ENCODE measurements at regions not wholly inside any gene's neighbourhood (a gene's known extent, or its start where the extent isn't known, plus 50 kb on each side); places are given as distances from the start of the nearest gene placed in this dataset.

DNA sequence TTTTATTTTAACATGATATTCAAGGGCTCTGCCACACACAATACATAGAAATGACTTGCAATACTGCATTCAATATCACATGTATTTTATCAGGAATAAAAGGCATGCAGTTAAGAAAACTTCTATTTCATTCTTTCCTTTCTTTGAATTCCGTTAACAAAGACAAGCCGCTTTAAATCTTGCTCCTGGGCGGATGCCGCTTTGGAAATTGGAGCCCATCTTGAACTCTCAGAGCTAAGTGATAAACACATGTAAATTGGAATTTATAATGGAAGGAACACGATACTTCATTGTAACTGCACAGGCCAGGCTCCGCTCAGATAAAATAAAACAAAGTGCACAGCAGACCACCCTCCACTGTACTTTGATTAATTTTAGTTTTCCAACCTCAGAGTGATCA is 774.5 kb upstream of the COBL start:
- H3K27me3 ChIP-seq (ENCODE audit: control insufficient read depth, insufficient read depth, low read length), result no peaks in the 10 kb centered on the region
- no peak overlapping the region for H3K56ac ChIP-seq (ENCODE audit: extremely low read depth, insufficient read depth, low read length)
- H3K9ac ChIP-seq (ENCODE audit: low read depth, low read length), result no peak overlapping the region
- H3K4me2 ChIP-seq (ENCODE audit: low read depth, low read length), result no peak overlapping the region
- no peak overlapping the region for H2BK5ac ChIP-seq (ENCODE audit: low read depth, low read length, poor library complexity, severe bottlenecking)
- dilution Hi-C loops (cut with HindIII; ENCODE audit: low sequenced_read_pairs, unreplicated experiment) (no loop called here), in situ Hi-C loops (cut with MboI; ENCODE audit: low sequenced_read_pairs) (no loop called here), intact Hi-C loops (cut with micrococcal nuclease) (no loop called here)
- no peak overlapping the region for H3K4ac ChIP-seq (ENCODE audit: low read depth, low read length)
- no peak overlapping the region for H3K14ac ChIP-seq (replicated peaks; ENCODE audit: low read depth, low read length)
- no peak overlapping the region for H4K8ac ChIP-seq (ENCODE audit: low read depth in 2 of 2, low read length in 2 of 2)
- CTCF ChIA-PET, result no interaction called here
- H3K4me3 ChIP-seq (ENCODE audit: insufficient read depth, low read depth, low read length), result no peak overlapping the region
- POLR2A ChIA-PET (ENCODE audit: unreplicated experiment), result no interaction called here
- no peak overlapping the region for H2AK9ac ChIP-seq (replicated peaks; ENCODE audit: low read depth, low read length, poor library complexity)
- DNase-seq, result no peak
- no peaks in the 10 kb centered on the region for H4K20me1 ChIP-seq (ENCODE audit: insufficient read depth, low read length)
- H2AK5ac ChIP-seq (ENCODE audit: low read depth, low read length), result no peak overlapping the region
- H4K5ac ChIP-seq (ENCODE audit: low read depth, low read length), result no peak overlapping the region
- WGBS, 2 experiments (ENCODE audit: extremely low coverage in 2 of 2, insufficient read length in 1 of 2), result no CpG with 5 or more reads among the region's 6 CpGs
- H2BK15ac ChIP-seq (ENCODE audit: low read depth, low read length), result no peak overlapping the region
- no peak overlapping the region for H2AFZ ChIP-seq (replicated peaks; ENCODE audit: low read length, poor library complexity)
- no peaks in the 10 kb centered on the region for H3K4me1 ChIP-seq (ENCODE audit: control insufficient read depth, insufficient read depth, low read length)
- no peaks in the 10 kb centered on the region for H3K79me1 ChIP-seq (ENCODE audit: low read depth in 1 of 2, low read length in 2 of 2)
- H3K23ac ChIP-seq (ENCODE audit: low read depth, low read length), result no peak overlapping the region
- no TSS peak for BruUV-seq (replicated peaks)
- no peak for ATAC-seq (ENCODE audit: low read depth)
- no peak overlapping the region for H2BK20ac ChIP-seq (ENCODE audit: low read depth, low read length)
- peaks cover 10% of the 10 kb centered on the region for H3K9me3 ChIP-seq (ENCODE audit: control insufficient read depth, insufficient read depth, low read length)
- no peaks in the 10 kb centered on the region for H3K9me1 ChIP-seq (ENCODE audit: insufficient read depth, low read length)
- no peak overlapping the region for H4K91ac ChIP-seq (ENCODE audit: insufficient read depth, low read depth, low read length)
- no peak overlapping the region for H3K18ac ChIP-seq (ENCODE audit: low read depth, low read length)
- H2BK120ac ChIP-seq (ENCODE audit: low read depth, low read length), result no peak overlapping the region
- no peaks in the 10 kb centered on the region for H3K36me3 ChIP-seq (ENCODE audit: control insufficient read depth, insufficient read depth, low read length)
- TF ChIP-seq POLR2A (IDR thresholded peaks at IDR 0.05; ENCODE audit: low read depth, low read length) (no peak), NFE2L2 (IDR thresholded peaks at IDR 0.05; ENCODE audit: low read depth, low read length) (no peak), RAD21 (IDR thresholded peaks at IDR 0.05; ENCODE audit: low read length) (no peak), MAZ (IDR thresholded peaks at IDR 0.05; ENCODE audit: borderline replicate concordance, low read depth, low read length) (no peak), MXI1 (IDR thresholded peaks at IDR 0.05; ENCODE audit: borderline replicate concordance, low read depth, low read length) (no peak), RCOR1 (IDR thresholded peaks at IDR 0.05; ENCODE audit: insufficient replicate concordance, low read length) (no peak), BHLHE40 (IDR thresholded peaks at IDR 0.05; ENCODE audit: low read depth, low read length) (no peak), FOS (IDR thresholded peaks at IDR 0.05; ENCODE audit: low read depth, low read length) (no peak), RFX5 (IDR thresholded peaks at IDR 0.05; ENCODE audit: low read depth, low read length) (no peak), ELK1 (IDR thresholded peaks at IDR 0.05; ENCODE audit: borderline replicate concordance, low read depth, low read length) (no peak), CEBPB (IDR thresholded peaks at IDR 0.05; ENCODE audit: low read depth, low read length) (no peak), MAFK (IDR thresholded peaks at IDR 0.05; ENCODE audit: low read depth, low read length) (no peak), CHD1 (IDR thresholded peaks at IDR 0.05; ENCODE audit: low read depth, low read length) (no peak), SMC3 (IDR thresholded peaks at IDR 0.05; ENCODE audit: low read depth, low read length) (no peak)
- TF ChIP-seq, protein P1, sequence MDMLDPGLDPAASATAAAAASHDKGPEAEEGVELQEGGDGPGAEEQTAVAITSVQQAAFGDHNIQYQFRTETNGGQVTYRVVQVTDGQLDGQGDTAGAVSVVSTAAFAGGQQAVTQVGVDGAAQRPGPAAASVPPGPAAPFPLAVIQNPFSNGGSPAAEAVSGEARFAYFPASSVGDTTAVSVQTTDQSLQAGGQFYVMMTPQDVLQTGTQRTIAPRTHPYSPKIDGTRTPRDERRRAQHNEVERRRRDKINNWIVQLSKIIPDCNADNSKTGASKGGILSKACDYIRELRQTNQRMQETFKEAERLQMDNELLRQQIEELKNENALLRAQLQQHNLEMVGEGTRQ (IDR thresholded peaks at IDR 0.05; ENCODE audit: low read depth, low read length), result no peak
- TF ChIP-seq, protein P2, sequence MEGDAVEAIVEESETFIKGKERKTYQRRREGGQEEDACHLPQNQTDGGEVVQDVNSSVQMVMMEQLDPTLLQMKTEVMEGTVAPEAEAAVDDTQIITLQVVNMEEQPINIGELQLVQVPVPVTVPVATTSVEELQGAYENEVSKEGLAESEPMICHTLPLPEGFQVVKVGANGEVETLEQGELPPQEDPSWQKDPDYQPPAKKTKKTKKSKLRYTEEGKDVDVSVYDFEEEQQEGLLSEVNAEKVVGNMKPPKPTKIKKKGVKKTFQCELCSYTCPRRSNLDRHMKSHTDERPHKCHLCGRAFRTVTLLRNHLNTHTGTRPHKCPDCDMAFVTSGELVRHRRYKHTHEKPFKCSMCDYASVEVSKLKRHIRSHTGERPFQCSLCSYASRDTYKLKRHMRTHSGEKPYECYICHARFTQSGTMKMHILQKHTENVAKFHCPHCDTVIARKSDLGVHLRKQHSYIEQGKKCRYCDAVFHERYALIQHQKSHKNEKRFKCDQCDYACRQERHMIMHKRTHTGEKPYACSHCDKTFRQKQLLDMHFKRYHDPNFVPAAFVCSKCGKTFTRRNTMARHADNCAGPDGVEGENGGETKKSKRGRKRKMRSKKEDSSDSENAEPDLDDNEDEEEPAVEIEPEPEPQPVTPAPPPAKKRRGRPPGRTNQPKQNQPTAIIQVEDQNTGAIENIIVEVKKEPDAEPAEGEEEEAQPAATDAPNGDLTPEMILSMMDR (conservative IDR thresholded peaks at IDR 0.05; ENCODE audit: low read depth, low read length), result no peak
- H3K27ac ChIP-seq (ENCODE audit: insufficient read depth, low read length), result no peak overlapping the region
